ENCODE measurements at regions not wholly inside any gene's neighbourhood (a gene's known extent, or its start where the extent isn't known, plus 50 kb on each side); places are given as distances from the start of the nearest gene placed in this dataset.

- no peak for TF ChIP-seq CTCF (IDR thresholded peaks at IDR 0.05; ENCODE audit: insufficient read depth, low read length)
- no peak for TF ChIP-seq REST (IDR thresholded peaks at IDR 0.05; ENCODE audit: insufficient replicate concordance, low read depth)
- no peak for TF ChIP-seq GABPA (IDR thresholded peaks at IDR 0.05; ENCODE audit: low read depth)
- TF ChIP-seq POLR2AphosphoS5 (IDR thresholded peaks at IDR 0.05; ENCODE audit: low read depth) = no peak
- TF ChIP-seq SPI1 (IDR thresholded peaks at IDR 0.05; ENCODE audit: borderline replicate concordance, low read depth) = no peak
These were observed 63.8 kb downstream of the RTP5 start for GRCh38 chr2:241933179-241933911.
